MM.1S (cell line): ENCODE measurements at regions not wholly inside any gene's neighbourhood (a gene's known extent, or its start where the extent isn't known, plus 50 kb on each side); places are given as distances from the start of the nearest gene placed in this dataset.

Experiments
- DNase-seq: peaks from one replicate; pipeline ENCODE4 v3.0.0-alpha.2; 2015
- H2AFZ ChIP-seq: fragments of 300-600 bp; sonication (generic); 2 replicates; pipeline ENCODE4 v1.6.0; 2016; ENCODE audit warnings: antibody characterized with exemption, low read length
- H3F3A ChIP-seq: fragments of 300-600 bp; sonication (generic); 2 replicates; pipeline ENCODE4 v1.6.1; 2016; ENCODE audit warnings: mild to moderate bottlenecking, antibody characterized with exemption, low read length, moderate library complexity, mixed read lengths; ENCODE audit not compliant: insufficient read depth
- H3K27ac ChIP-seq: fragments of 300-600 bp; sonication (generic); 2 replicates; pipeline ENCODE4 v1.5.1; 2016; ENCODE audit warnings: mild to moderate bottlenecking, low read length
- H3K27me3 ChIP-seq: fragments of 300-600 bp; sonication (generic); replicated peaks from 2 replicates; pipeline ENCODE4 v1.6.0; 2016; ENCODE audit warnings: low read length; ENCODE audit not compliant: insufficient read depth
- H3K36me3 ChIP-seq: fragments of 300-600 bp; sonication (generic); replicated peaks from 2 replicates; pipeline ENCODE4 v1.6.1; 2016; ENCODE audit warnings: mild to moderate bottlenecking, low read length, mixed read lengths; ENCODE audit not compliant: insufficient read depth
- H3K4me1 ChIP-seq: fragments of 300-600 bp; sonication (generic); 2 replicates; pipeline ENCODE4 v1.6.1; 2016; ENCODE audit warnings: low read length, mixed read lengths
- H3K4me2 ChIP-seq: fragments of 300-600 bp; sonication (generic); 2 replicates; pipeline ENCODE4 v1.6.0; 2016; ENCODE audit warnings: low read depth, low read length
- H3K4me3 ChIP-seq: fragments of 300-600 bp; sonication (generic); 2 replicates; pipeline ENCODE4 v1.5.1; 2016; ENCODE audit warnings: low read length, mixed read lengths
- H3K79me2 ChIP-seq: fragments of 300-600 bp; sonication (generic); 2 replicates; pipeline ENCODE4 v1.6.1; 2016; ENCODE audit warnings: mixed run types, low read length, mixed read lengths
- H3K9ac ChIP-seq: fragments of 300-600 bp; sonication (generic); 2 replicates; pipeline ENCODE4 v1.6.1; 2016; ENCODE audit warnings: low read length, mixed read lengths
- H3K9me2 ChIP-seq: fragments of 300-600 bp; sonication (generic); replicated peaks from 2 replicates; pipeline ENCODE4 v1.6.1; 2016; ENCODE audit warnings: mild to moderate bottlenecking, low read length, mixed read lengths; ENCODE audit not compliant: insufficient read depth
- H3K9me3 ChIP-seq: fragments of 300-600 bp; sonication (generic); replicated peaks from 2 replicates; pipeline ENCODE4 v1.6.1; 2016; ENCODE audit warnings: mild to moderate bottlenecking, low read length, mixed read lengths; ENCODE audit not compliant: insufficient read depth
- H4K20me1 ChIP-seq: fragments of 300-600 bp; sonication (generic); 2 replicates; pipeline ENCODE4 v1.6.1; 2016; ENCODE audit warnings: mild to moderate bottlenecking, low read length, moderate library complexity, mixed read lengths; ENCODE audit not compliant: insufficient read depth
- CTCF ChIP-seq: fragments of 300-600 bp; sonication (generic); IDR thresholded peaks from 2 replicates; pipeline ENCODE4 v1.5.1; 2016; ENCODE audit warnings: antibody characterized with exemption, low read length, mixed read lengths
- EZH2 ChIP-seq: fragments of 300-600 bp; sonication (generic); optimal IDR thresholded peaks from 2 replicates; pipeline ENCODE3; 2017; ENCODE audit warnings: low read depth, mild to moderate bottlenecking, antibody characterized with exemption, low read length, mixed read lengths
- EZH2phosphoT487 ChIP-seq: fragments of 300-600 bp; sonication (generic); IDR thresholded peaks from 2 replicates; pipeline ENCODE4 v1.6.1; 2018; ENCODE audit warnings: antibody characterized with exemption, low read length

GRCh38 chr9:8156346-8156745 is 356.8 kb upstream of the DMAC1 start:
- H3K9me2 ChIP-seq, result no peaks in the 10 kb centered on the region
- H3K9me3 ChIP-seq, result no peaks in the 10 kb centered on the region
- H3K4me1 ChIP-seq, result no peaks in the 10 kb centered on the region
- no peaks in the 10 kb centered on the region for H3F3A ChIP-seq
- no peak overlapping the region for H2AFZ ChIP-seq
- H3K27ac ChIP-seq, result no peak overlapping the region
- no peak for TF ChIP-seq EZH2
- TF ChIP-seq EZH2phosphoT487, result no peak
- TF ChIP-seq CTCF, result no peak
- no peak overlapping the region for H3K4me3 ChIP-seq
- no peaks in the 10 kb centered on the region for H3K79me2 ChIP-seq
- no peaks in the 10 kb centered on the region for H3K36me3 ChIP-seq
- no peaks in the 10 kb centered on the region for H3K27me3 ChIP-seq
- no peaks in the 10 kb centered on the region for H4K20me1 ChIP-seq
- H3K9ac ChIP-seq, result no peak overlapping the region
- no peak for DNase-seq
- no peak overlapping the region for H3K4me2 ChIP-seq

DNA sequence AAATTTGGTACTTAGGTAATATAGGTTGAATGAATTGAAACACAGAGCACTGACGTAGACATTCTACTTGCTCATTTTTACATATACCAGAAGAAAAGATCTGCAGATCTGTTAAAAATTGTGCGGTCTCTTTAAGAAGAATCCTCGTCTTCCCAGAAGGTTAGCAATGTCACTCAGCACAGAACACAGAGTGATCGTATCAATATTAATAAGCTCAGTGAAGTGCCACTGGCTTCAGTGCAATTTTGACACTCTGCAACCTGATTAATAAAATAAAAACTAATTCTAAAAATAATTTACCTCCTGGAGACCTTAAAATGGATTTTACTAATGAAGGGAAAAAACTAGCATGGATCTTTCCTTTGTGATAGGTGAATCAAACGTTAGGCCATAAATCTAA is 356.1 kb upstream of the DMAC1 start:
- Histone ChIP-seq H3K9ac (no peak overlapping the region), H3F3A (no peaks in the 10 kb centered on the region), H2AFZ (no peak overlapping the region), H3K27ac (no peak overlapping the region), H3K9me2 (no peaks in the 10 kb centered on the region), H3K27me3 (no peaks in the 10 kb centered on the region), H3K9me3 (no peaks in the 10 kb centered on the region), H3K79me2 (no peaks in the 10 kb centered on the region), H3K4me3 (no peak overlapping the region), H3K4me2 (no peak overlapping the region), H4K20me1 (no peaks in the 10 kb centered on the region), H3K4me1 (no peaks in the 10 kb centered on the region), H3K36me3 (no peaks in the 10 kb centered on the region)
- no peak for DNase-seq
- no peak for TF ChIP-seq EZH2
- no peak for TF ChIP-seq EZH2phosphoT487
- no peak for TF ChIP-seq CTCF

GRCh38 chr9:8143677-8144076 is 344.1 kb upstream of the DMAC1 start:
- Histone ChIP-seq H3K36me3 (no peaks in the 10 kb centered on the region), H4K20me1 (no peaks in the 10 kb centered on the region), H3K27ac (no peak overlapping the region), H3K9ac (no peak overlapping the region), H3K9me2 (no peaks in the 10 kb centered on the region), H3F3A (no peaks in the 10 kb centered on the region), H3K79me2 (no peaks in the 10 kb centered on the region), H3K4me1 (no peaks in the 10 kb centered on the region), H3K9me3 (no peaks in the 10 kb centered on the region), H3K4me2 (no peak overlapping the region), H3K4me3 (no peak overlapping the region), H3K27me3 (no peaks in the 10 kb centered on the region), H2AFZ (no peak overlapping the region)
- DNase-seq, result no peak
- TF ChIP-seq CTCF, result no peak

DNA sequence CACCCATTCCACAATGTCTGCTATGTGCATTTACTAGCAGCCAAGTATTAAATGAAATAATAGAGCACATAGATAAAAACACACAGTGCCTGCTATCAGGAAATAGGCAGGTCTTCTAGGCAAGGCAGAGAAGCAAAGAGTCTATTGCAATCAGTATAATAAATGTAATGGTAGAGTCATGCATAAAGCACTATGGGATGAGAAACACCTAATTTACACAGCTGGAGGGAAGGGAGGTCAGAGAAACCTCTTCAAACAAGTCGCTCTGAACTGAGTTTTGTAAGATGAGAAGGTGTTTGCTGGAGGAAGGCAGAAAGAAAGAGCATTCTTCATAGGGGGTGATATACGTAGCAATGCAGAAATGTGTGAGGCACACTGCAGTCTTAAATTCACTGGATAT is 341.0 kb upstream of the DMAC1 start:
- Histone ChIP-seq H3K4me2 (no peak overlapping the region), H3K9ac (no peak overlapping the region), H3K9me3 (no peaks in the 10 kb centered on the region), H2AFZ (no peak overlapping the region), H3K36me3 (no peaks in the 10 kb centered on the region), H3K9me2 (no peaks in the 10 kb centered on the region), H3K4me3 (no peak overlapping the region), H3K4me1 (no peaks in the 10 kb centered on the region), H3K27ac (no peak overlapping the region), H3K79me2 (no peaks in the 10 kb centered on the region), H4K20me1 (no peaks in the 10 kb centered on the region), H3F3A (no peaks in the 10 kb centered on the region), H3K27me3 (no peaks in the 10 kb centered on the region)
- DNase-seq, result no peak
- TF ChIP-seq CTCF, result no peak
- no peak for TF ChIP-seq EZH2phosphoT487
- no peak for TF ChIP-seq EZH2
